Ureter (tissue), 1 donor: ENCODE measurements at regions not wholly inside any gene's neighbourhood (a gene's known extent, or its start where the extent isn't known, plus 50 kb on each side); places are given as distances from the start of the nearest gene placed in this dataset.
"Not testable (repeated sequence)": the region's sequence is repeated elsewhere in the genome, so short reads cannot be mapped to it uniquely, and the experiment has no call there.

Source experiments
- DNase-seq: peaks from one replicate; pipeline ENCODE4 v3.0.0-alpha.2; 2020; ENCODE audit warnings: low spot score
- donor health status: DM: yes; HTN: yes; CAD: no.

DNA sequence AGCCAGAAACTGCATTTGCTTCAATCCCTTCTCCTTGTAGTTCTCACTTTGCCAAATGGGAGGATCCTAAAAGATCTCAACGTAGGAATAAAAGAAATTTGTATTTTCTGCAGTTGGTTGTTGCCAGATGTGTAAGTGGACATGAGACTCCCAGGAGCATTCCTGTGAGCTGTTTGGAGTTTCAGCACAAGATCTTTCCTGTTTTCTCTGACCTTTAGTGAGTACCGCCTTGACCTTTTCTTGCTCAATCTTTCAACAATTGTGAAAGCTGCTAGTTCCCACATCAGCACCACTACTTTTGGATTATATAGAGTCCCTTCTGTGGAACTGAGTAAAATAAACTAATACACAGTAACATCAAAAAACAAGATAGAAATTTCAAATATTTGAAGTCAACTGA lies 683.8 kb upstream of the PABPC4L start:
- DNase-seq: no peak

DNA sequence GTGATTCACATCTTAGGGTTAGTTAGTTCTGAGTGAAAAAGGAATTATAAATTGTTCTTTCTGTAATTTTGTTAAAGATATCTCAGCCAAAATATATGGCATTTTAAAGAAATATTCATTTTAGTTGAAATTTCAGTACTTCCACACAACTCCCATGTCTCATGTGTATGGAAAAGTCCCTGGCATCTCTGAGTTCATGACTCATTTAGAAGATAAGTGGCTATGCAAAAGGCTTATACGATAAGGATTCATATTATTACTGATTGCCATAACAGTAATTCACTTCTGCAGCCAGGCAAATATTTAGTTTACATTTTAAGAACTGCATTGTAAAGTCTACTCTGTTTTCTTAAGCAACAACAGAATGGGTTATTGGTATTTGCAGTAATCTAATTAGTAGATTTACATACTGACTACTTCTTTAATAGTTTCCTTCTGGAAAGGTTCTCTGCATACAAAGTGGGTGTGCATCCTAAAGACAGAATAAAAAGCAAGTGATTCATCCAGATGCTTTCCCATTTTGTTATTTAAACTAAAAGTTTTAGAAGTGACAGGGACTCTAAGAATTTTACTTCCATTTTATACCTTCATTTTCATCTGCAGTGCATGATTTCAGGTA lies 682.4 kb upstream of the PABPC4L start:
- DNase-seq: no peak

DNA sequence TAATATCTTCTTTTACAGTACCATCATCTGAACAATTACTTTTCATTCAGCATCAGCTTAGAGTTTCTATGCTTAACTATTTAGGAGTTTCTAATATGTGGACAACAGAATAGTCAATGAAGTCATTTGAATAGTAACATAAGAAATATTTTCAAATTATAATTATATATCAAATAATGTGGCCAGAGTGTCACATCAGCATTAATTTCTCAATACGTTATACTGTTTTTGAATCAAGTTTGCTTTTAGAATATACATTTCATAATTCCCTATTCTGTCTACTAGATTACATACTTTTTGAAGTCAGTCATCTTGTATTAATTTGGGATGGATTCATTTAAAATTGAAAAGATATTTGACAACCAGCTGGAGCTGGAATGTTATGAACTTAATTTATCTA lies 677.4 kb upstream of the PABPC4L start:
- no peak for DNase-seq

DNA sequence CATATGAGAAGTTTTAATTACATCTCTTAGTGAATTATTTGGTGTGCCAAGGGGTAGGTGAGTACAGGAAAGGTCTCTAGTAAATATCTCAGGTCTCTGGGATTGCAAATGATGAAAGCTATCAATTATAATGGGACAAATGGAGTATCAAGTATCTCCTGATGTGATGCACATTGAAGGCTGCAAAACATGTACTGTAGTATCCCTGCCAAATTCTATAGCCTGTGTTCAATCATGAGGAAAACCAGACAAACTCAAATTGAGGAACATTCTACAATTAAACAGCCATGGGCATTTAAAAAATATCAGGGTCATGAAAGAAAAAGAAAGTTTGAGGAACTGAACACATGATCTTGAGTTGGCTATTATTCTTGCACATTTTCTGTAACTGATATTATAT lies 665.4 kb upstream of the PABPC4L start:
- DNase-seq: no peak

DNA sequence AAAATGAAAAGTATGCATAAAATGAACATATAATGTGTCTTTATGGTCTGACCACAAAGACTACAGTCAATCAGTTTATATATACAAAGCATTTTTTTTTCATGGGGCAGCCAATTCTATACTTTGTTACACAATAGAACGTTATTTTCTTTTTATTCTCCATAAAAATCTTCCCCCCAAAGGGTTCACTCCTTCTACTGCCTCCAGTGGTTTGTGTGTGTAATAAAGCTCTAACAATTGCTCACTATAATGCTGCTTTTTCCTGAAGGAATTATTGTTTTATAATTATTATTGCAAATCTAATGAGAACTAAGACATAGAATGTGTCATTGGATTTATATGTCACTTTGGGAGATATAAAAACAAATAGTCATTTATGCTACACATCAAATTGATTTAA lies 664.1 kb upstream of the PABPC4L start:
- DNase-seq: no peak

DNA sequence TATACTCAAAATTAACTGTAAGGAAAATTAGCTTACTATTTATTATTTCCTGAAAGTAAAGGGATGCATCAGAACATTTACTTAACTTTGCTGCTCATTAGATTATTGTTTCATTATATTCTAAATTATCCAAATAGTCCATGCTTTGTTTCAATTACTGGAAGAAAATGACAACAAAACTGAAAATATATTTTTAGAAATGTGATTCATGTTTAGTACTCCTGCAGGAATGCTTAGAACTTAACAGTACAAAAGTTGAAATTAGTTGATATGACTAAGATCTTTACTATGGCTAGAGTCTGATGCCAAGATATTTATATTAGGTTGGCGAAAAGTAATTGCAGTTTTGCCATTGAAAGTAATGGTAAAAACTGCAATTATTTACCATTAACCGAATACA lies 660.5 kb upstream of the PABPC4L start:
- DNase-seq: no peak

DNA sequence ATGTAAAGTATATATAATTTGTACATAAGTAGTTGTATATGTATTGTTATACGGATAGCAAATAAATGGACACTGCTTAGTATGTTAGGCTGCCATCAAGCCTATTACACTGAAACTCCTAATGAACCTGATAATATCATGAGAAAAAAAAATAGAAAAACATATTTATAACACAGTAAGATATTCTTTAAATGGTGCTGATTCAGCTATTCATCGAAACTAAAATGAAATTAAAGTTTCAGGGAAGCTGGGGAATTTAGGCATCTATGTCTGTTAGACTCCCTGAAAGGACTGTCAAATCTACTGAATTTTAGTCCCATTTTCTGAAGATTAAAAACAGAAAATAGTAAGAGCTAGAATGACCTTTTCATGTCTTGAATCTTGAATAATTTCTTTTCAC lies 647.1 kb upstream of the PABPC4L start:
- DNase-seq: no peak

DNA sequence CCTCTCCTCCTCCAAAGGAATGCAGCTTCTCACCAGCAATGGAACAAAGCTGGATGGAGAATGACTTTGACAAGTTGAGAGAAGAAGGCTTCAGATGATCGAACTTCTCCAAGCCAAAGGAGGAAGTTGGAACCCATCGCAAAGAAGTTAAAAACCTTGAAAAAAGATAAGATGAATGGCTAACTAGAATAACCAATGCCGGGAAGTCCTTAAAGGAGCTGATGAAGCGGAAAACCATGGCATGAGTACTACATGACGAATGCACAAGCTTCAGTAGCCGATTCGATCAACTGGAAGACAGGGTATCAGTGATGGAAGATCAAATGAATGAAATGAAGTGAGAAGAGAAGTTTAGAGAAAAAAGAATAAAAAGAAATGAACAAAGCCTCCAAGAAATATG lies 629.2 kb upstream of the PABPC4L start:
- DNase-seq: not testable (repeated sequence)

DNA sequence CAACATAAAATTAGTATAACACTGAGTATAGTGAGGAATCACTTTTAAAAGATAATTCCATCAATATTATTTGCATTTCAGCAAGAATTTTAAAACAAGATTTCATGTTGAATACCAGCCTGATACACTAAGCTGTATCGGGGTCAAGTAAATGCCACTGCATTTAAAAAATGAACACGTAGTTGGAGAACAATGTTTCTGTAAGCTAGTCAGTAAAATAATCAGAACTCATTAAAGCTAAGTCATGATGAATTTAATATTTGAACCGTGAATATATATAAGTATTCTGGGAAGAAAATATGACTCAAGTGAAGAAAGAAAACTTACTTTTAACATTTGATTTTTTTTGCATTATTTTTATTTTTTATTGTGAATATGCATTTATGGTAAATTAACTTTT lies 611.0 kb upstream of the PABPC4L start:
- no peak for DNase-seq

DNA sequence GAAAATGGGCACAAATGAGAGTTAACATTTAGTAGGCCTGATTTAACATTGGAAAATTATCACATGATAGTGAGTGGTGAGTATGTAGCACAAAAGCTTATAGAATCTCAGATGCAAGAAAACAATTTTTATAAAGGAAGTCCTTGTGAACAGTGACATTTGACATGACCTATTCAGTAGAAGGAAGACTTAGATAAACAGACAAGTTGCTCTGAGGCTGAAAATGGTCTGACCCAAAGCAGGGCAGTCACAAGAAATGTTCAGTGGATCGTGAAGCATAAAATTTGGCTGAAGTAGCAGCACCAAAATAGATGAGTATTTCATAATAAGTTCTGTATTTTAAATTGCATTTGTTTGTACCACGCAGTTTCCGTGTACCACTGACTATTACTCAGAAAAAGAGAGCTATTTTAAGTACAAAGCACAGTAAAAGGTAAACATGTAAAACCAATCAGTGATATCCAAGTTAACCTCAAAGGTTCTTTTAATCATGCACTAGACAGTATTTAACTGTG lies 605.7 kb upstream of the PABPC4L start:
- no peak for DNase-seq

DNA sequence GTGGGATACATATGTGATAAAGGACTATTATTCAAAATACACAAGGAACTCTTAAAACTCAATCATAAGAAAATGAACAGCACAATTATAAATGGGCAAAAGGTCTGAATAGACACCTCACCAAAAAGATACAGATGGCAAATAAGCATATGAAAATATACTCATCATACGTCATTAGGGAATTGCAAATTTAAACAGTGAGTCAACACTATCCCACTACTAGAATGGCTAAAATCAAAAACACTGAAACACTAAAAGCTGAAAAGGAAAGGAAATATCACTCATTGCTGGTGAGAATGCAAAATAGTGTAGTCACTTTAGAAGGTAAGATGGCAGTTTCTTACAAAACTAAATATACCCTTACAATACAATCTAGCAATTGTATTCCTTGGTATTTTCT lies 597.0 kb upstream of the PABPC4L start:
- DNase-seq: no peak

DNA sequence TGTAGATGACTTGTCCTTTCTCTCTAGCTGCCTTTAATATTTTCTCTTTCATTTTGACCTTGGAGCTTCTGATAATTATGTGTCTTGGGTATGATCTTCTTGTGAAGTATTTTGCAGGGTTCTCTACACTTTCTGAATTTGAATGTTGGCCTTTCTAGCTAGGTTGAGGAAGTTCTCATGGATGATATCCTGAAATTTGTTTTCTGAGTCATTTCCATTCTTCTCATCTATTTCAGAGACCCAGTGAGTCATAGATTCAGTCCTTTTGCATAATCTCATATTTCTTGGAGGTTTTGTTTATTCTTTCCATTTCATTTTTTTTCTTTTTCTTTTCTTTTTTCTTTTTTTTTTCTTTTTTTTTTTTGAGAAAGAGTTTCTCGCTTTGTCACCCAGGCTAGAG lies 585.7 kb upstream of the PABPC4L start:
- no peak for DNase-seq

DNA sequence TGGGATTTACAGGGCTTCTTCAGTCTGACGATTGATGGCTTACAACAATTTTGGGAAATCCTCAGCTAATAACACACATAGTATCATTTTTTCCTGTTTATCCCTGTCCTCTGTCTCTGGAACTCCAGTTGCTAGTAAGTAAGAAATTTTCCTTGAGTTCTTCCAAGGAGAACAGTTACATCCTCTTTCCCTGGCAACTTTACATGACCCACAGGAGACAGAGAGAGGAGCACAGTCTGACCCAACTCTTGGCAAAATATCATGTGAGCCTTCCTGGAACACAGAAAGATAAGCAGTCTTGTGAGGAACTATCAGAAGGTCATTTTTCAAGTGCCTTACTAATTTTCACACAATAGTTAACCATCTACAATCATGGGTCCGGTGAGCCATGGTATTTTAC lies 578.7 kb upstream of the PABPC4L start:
- DNase-seq: no peak

DNA sequence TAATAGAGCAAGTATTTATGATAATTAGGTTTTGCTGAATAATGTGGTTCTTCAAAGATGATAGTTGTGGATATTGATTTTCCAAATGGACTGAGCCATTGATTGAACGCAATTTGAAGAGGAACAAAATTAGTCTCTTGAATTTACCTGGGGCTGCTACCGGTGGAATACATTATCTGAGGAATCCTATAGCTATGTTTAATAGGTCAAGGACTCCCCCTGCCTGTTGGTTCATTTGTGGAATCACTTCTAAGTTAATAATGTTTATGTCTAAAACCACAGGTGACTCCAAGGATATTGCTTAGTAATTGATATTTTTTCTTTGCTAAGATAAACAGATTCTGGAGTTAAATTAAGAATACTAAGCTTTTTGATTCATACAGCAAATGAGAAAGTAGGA lies 576.0 kb upstream of the PABPC4L start:
- no peak for DNase-seq

DNA sequence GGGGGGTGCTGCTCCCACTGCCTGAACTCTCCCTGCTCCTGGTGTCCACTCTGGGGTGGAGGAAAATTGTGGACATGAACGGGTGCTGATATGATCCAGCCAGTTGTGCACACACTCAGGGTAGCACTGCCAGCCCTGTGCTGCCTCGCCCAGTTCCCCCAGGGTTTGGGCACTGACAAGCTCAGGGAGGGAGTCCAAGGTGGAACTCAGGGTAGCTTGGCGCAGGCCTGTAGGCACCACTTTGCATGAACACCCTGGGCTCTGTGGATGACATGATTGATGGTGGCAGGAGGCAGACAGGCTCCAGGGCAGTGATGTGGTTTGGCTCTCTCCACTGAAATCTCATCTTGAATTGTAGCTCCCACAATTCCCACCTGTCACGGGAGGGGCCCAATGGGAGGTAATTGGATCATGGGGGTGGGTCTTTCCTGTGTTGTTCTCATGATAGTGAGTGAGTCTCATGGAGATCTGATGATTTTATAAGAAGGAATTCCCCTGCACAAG lies 572.0 kb upstream of the PABPC4L start:
- DNase-seq: no peak

DNA sequence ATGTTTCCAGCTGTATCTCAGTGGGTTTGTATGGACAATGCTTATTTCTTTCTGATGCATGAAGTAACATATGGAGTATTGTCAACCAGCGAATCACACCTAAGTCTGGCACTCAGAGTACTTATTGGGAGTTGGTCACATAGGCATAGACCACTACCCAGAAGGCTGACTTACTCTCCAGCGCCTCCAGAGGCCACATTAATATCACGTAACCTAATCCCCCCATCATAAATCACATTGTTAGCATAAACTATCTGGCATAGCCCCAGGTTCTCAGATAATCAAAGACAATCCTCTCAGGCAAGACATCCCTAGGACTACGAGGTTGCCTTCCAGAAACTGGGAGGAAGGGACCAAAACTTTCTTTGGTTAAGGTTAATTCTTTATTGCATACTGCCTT lies 560.5 kb upstream of the PABPC4L start:
- no peak for DNase-seq

DNA sequence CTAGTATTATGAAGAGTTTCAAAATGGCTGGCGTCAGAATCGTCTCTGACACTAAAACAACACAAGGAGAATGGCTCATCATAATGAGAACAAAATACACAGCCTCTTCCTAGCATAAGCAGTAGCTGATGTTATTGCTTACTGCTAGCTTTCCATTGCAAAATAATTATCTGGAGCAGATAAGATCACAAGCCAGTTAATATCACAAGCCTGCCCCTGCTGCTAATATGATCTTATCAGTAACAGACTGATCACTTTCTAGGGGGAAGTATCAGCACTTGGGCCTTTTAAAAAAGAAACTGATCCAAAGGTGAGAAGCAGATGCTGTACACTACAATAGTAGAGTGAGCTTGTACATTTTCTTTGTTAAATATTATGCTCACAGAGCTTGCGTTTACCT lies 554.8 kb upstream of the PABPC4L start:
- DNase-seq: no peak

DNA sequence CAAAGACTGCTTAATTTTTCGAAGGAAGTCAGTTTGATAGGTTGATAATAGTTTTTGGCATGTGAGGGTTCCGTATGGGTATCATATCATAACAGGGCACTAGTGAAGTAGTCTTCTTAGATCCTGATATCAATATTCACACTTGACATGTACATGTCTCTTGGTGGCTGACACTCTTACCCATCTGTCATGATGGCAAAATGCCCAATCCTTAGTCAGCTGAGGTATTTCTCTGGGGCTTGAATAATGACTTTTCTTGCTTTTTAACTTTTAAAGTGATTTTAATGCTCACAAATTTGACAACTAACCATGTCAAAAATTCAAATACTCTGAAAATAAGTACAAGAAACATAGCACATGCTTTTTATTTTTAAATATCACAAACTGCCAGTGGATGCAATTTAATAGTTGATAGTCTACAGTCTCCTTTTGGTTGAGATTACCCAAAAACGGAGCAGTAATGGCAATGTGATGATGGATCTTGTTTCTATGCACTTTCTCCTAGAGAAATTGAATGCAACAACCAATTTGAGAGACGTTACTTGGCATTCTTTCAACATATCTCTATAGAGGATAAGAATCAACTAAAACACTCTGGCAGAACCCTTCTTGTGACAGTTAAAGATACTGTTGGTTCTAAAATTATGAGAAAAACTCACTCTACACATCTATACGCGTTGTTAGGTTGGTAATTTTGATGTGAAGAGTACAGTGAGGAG lies 552.9 kb upstream of the PABPC4L start:
- DNase-seq: no peak

DNA sequence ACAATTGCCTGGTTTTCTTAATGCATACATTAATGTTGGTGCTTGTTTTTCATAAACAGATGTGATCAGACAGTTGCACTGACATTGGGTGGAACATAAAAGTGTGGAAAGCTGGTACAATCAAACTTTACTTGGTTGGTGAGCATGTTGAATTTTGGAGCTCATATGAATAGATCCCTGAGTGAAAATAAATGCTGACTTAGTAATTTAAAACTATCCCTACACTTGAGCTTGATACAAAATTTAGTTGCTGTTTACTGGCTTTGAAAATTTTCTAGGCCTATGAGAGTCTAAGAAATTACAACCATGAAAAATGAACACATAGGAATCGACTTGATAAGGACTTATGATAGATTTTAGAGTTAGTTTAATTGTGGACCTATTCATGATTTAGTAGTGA lies 551.8 kb upstream of the PABPC4L start:
- no peak for DNase-seq

DNA sequence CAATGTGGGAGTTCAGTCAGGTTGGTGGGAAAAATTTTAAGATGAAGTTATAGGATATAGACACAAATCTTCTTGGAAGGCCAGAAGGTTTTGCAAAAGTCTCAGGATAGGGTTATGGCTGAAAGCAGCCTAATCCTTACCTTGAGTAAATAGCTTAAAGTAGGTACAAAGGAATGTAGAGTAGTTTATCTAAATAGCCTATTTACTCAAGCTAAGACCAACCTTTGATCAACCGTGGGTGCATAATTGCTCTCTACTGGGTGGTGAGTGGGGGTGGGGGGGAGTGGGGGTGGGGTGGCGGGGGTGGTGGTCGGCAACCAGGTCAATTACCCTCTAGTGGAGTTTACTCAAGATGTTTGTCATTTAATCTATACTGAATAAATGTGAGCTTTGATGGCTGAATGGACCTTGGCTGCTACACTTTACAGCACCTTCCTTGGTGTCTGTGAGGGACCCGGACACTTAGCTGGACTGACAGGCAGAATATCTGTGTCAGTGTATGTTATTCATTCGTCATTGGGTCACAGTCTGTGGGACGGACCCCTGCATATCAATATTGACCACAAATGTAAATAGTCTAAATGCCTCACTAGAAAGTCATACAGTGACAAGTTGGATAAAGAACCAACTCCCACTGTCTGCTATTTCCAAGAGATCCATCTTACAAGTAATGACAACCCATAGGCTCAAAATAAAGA lies 545.7 kb upstream of the PABPC4L start:
- DNase-seq: no peak

DNA sequence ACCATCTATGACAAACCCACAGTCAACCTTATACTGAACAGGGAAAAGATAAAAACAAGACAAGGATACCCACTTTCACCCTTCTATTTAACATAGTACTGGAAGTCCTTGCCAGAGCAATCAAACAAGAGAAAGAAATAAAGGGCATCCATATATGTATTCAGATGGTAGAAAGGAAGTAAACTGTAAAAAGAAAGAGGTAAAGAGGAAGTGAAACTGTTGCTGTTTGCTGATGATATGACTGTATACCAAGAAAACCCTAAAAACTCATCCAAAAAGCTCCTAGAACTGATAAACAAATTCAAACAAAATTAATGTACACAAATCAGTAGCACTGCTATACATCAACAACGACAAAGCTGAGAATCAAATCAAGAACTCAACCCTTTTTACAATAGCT lies 538.7 kb upstream of the PABPC4L start:
- no peak for DNase-seq

DNA sequence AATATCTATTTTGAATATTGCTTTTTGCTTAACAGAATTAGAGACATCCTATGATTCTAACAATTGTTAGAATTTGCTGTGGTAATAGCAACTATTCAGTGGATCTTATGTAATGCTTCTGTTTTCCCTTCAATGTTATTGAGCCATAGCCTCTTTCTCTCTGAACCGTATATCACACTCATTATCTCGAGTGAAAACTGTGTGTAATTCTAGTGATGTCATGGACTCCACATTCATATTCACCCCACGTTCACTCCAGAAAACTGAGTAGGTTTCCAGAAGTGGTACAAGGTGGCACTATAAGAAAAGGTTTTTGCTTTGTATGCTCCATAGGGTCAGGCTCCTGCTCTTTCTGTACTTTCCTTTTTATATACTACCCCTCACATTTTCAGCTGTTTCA lies 534.3 kb upstream of the PABPC4L start:
- no peak for DNase-seq

DNA sequence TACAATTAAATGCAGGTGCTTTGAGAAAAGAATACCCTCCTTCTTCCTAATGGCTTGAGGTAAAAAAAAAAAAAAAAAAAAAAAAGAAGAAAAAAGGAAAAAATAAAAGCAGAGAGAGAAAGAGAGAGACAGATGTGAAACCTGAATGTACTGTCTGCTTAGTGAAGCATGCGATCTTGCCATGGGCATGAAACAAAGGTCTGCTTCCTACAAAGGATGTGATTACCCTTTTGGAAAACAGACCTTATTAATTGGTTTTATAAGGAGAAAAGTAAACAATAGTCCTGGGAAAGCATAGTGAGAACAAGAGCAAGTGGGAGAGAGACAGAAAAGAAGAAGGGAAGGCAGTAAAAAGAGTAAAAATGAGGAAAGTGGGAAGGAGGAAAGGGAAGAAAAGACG lies 526.1 kb upstream of the PABPC4L start:
- no peak for DNase-seq
